ENCODE measurements at regions not wholly inside any gene's neighbourhood (a gene's known extent, or its start where the extent isn't known, plus 50 kb on each side); places are given as distances from the start of the nearest gene placed in this dataset.

GRCh38 chr13:106744516-106744915, 176.6 kb upstream of the ARGLU1 start:
- ChIA-PET POLR2A (no interaction called here), CTCF (no interaction called here)
- H3K27ac ChIP-seq (ENCODE audit: extremely low read depth, low read depth, low read length): no peak overlapping the region
- no peak for TF ChIP-seq ZNF530 (tag by site-specific recombination; IDR thresholded peaks at IDR 0.05; ENCODE audit: low read depth)
- TF ChIP-seq ZNF654 (tag by site-specific recombination; IDR thresholded peaks at IDR 0.05; ENCODE audit: low read depth): no peak
- TF ChIP-seq ZNF112 (tag by site-specific recombination; IDR thresholded peaks at IDR 0.05): no peak
- TF ChIP-seq ZNF18 (tag by site-specific recombination; IDR thresholded peaks at IDR 0.05): no peak
- no peak for TF ChIP-seq HOXA7 (CRISPR knock-in tag; IDR thresholded peaks at IDR 0.05; ENCODE audit: borderline replicate concordance)
- no peak for TF ChIP-seq PRDM6 (tag by site-specific recombination; IDR thresholded peaks at IDR 0.05)
- no peak for TF ChIP-seq ZFP37 (tag by site-specific recombination; IDR thresholded peaks at IDR 0.05)
- TF ChIP-seq PATZ1 (tag by site-specific recombination; IDR thresholded peaks at IDR 0.05): no peak
- no peak for TF ChIP-seq ZNF362 (tag by site-specific recombination; IDR thresholded peaks at IDR 0.05)
- TF ChIP-seq KLF1 (tag by site-specific recombination; IDR thresholded peaks at IDR 0.05): no peak
- TF ChIP-seq ZNF133 (tag by site-specific recombination; IDR thresholded peaks at IDR 0.05): no peak
- TF ChIP-seq SALL2 (tag by site-specific recombination; IDR thresholded peaks at IDR 0.05; ENCODE audit: borderline replicate concordance): no peak
- TF ChIP-seq ZNF184 (tag by site-specific recombination; IDR thresholded peaks at IDR 0.05): no peak
- no peaks in the 10 kb centered on the region for H3K36me3 ChIP-seq (ENCODE audit: control insufficient read depth in 2 of 2, insufficient read depth in 1 of 2, low read length in 2 of 2)
- H3K4me3 ChIP-seq (ENCODE audit: low read depth, low read length): no peak overlapping the region
- no peaks in the 10 kb centered on the region for H3K9me3 ChIP-seq (ENCODE audit: control insufficient read depth, insufficient read depth, low read depth, low read length)
- H3K4me1 ChIP-seq (ENCODE audit: control insufficient read depth, insufficient read depth, low read length): no peaks in the 10 kb centered on the region

- Histone ChIP-seq H3K27ac (ENCODE audit: extremely low read depth, low read depth, low read length) (no peak overlapping the region), H3K4me1 (ENCODE audit: control insufficient read depth, insufficient read depth, low read length) (no peaks in the 10 kb centered on the region), H3K36me3 (ENCODE audit: control insufficient read depth in 2 of 2, insufficient read depth in 1 of 2, low read length in 2 of 2) (no peaks in the 10 kb centered on the region), H3K4me3 (ENCODE audit: low read depth, low read length) (no peak overlapping the region), H3K9me3 (ENCODE audit: control insufficient read depth, insufficient read depth, low read depth, low read length) (no peaks in the 10 kb centered on the region)
- ChIA-PET CTCF (no interaction called here), POLR2A (no interaction called here)
- TF ChIP-seq ZNF404 (tag by site-specific recombination; IDR thresholded peaks at IDR 0.05) (no peak), PRDM10 (tag by site-specific recombination; IDR thresholded peaks at IDR 0.05) (no peak), KLF7 (tag by site-specific recombination; IDR thresholded peaks at IDR 0.05; ENCODE audit: borderline replicate concordance) (no peak), GLI4 (tag by site-specific recombination; IDR thresholded peaks at IDR 0.05) (no peak), ZNF221 (tag by site-specific recombination; IDR thresholded peaks at IDR 0.05; ENCODE audit: borderline replicate concordance) (no peak), ZNF530 (tag by site-specific recombination; IDR thresholded peaks at IDR 0.05; ENCODE audit: low read depth) (no peak), ZNF518A (tag by site-specific recombination; conservative IDR thresholded peaks at IDR 0.05; ENCODE audit: low read depth) (no peak), ZNF596 (tag by site-specific recombination; IDR thresholded peaks at IDR 0.05) (no peak)
Observed at GRCh38 chr13:106738186-106738678, 170.3 kb upstream of the ARGLU1 start.
